Activated CD4-positive, alpha-beta memory T cell treated with anti-CD3 and anti-CD28 coated beads for 36 hours (primary cell): ENCODE measurements at regions not wholly inside any gene's neighbourhood (a gene's known extent, or its start where the extent isn't known, plus 50 kb on each side); places are given as distances from the start of the nearest gene placed in this dataset.

Experiments
- CTCF ChIA-PET: fragments of 350-600 bp; sonication (Branson Sonifier 250); formaldehyde crosslinking; loops from one replicate; lab custom pipeline; 2021; ENCODE audit warnings: antibody characterized with exemption, inconsistent platforms; lab: Charles Lee
- POLR2A ChIA-PET: fragments of 350-600 bp; sonication (Branson Sonifier 250); formaldehyde crosslinking; loops from one replicate; lab custom pipeline; 2021; ENCODE audit warnings: antibody characterized with exemption; lab: Charles Lee
- DNase-seq: peaks from one replicate; pipeline ENCODE4 v3.0.0-alpha.2; 2020
- H3K27ac Mint-ChIP-seq: one replicate; pipeline ENCODE4 v1.8.0; 2021; ENCODE audit warnings: mixed read lengths
- H3K27me3 Mint-ChIP-seq: one replicate; pipeline ENCODE4 v1.8.0; 2021; ENCODE audit warnings: mixed read lengths
- H3K36me3 Mint-ChIP-seq: one replicate; pipeline ENCODE4 v1.8.0; 2021; ENCODE audit warnings: mixed read lengths
- H3K4me1 Mint-ChIP-seq: one replicate; pipeline ENCODE4 v1.8.0; 2021; ENCODE audit warnings: low read depth, mixed read lengths
- H3K4me3 Mint-ChIP-seq: one replicate; pipeline ENCODE4 v1.8.0; 2021; ENCODE audit warnings: mild to moderate bottlenecking, mixed read lengths
- H3K9me3 Mint-ChIP-seq: one replicate; pipeline ENCODE4 v1.8.0; 2021; ENCODE audit warnings: mixed read lengths
- intact Hi-C: fragments of 100-400 bp; cut with micrococcal nuclease; formaldehyde crosslinking; loops from one replicate; pipeline ENCODE4 v1.15.1; 2023

GRCh38 chr13:71096421-71096820 is 770.6 kb downstream of the DACH1 start:
- H3K36me3 Mint-ChIP-seq = no peaks in the 10 kb centered on the region
- H3K9me3 Mint-ChIP-seq = peaks cover 5% of the 10 kb centered on the region
- H3K27ac Mint-ChIP-seq = no peak overlapping the region
- POLR2A ChIA-PET = no interaction called here
- no peak overlapping the region for H3K4me3 Mint-ChIP-seq
- intact Hi-C loops = no loop called here
- H3K4me1 Mint-ChIP-seq = no peaks in the 10 kb centered on the region
- H3K27me3 Mint-ChIP-seq = no peaks in the 10 kb centered on the region
- no peak for DNase-seq
- CTCF ChIA-PET = no interaction called here

GRCh38 chr13:71090990-71091389 is 776.0 kb downstream of the DACH1 start:
- Mint-ChIP-seq H3K27ac (no peak overlapping the region), H3K9me3 (peaks cover 6% of the 10 kb centered on the region), H3K36me3 (no peaks in the 10 kb centered on the region), H3K27me3 (no peaks in the 10 kb centered on the region), H3K4me3 (no peak overlapping the region), H3K4me1 (no peaks in the 10 kb centered on the region)
- DNase-seq = no peak
- intact Hi-C loops = no loop called here
- ChIA-PET POLR2A (no interaction called here), CTCF (no interaction called here)

GRCh38 chr13:71089056-71089455 is 777.9 kb downstream of the DACH1 start:
- Mint-ChIP-seq H3K36me3 (no peaks in the 10 kb centered on the region), H3K27me3 (no peaks in the 10 kb centered on the region), H3K4me1 (no peaks in the 10 kb centered on the region), H3K4me3 (no peak overlapping the region), H3K27ac (no peak overlapping the region), H3K9me3 (peaks cover 6% of the 10 kb centered on the region)
- intact Hi-C loops = no loop called here
- CTCF ChIA-PET = no interaction called here
- no peak for DNase-seq
- POLR2A ChIA-PET = no interaction called here

- CTCF ChIA-PET = no interaction called here
- POLR2A ChIA-PET = interaction anchor here (0.6 kb wide), 1 partner anchor 1831 kb away, joined by 3 read pairs; no protein-coding TSS in a partner anchor
- no peaks in the 10 kb centered on the region for H3K4me1 Mint-ChIP-seq
- H3K9me3 Mint-ChIP-seq = peaks cover 6% of the 10 kb centered on the region
- no peak overlapping the region for H3K27ac Mint-ChIP-seq
- no peaks in the 10 kb centered on the region for H3K36me3 Mint-ChIP-seq
- intact Hi-C loops = no loop called here
- no peaks in the 10 kb centered on the region for H3K27me3 Mint-ChIP-seq
- no peak overlapping the region for H3K4me3 Mint-ChIP-seq
- no peak for DNase-seq
Measured at GRCh38 chr13:71087432-71087831, 779.6 kb downstream of the DACH1 start.

GRCh38 chr13:71087006-71087405 is 780.0 kb downstream of the DACH1 start:
- Mint-ChIP-seq H3K9me3 (peaks cover 6% of the 10 kb centered on the region), H3K4me3 (no peak overlapping the region), H3K27me3 (no peaks in the 10 kb centered on the region), H3K4me1 (no peaks in the 10 kb centered on the region), H3K36me3 (no peaks in the 10 kb centered on the region), H3K27ac (no peak overlapping the region)
- POLR2A ChIA-PET = interaction anchor here (0.6 kb wide), 1 partner anchor 1831 kb away, joined by 3 read pairs; no protein-coding TSS in a partner anchor
- intact Hi-C loops = no loop called here
- DNase-seq = no peak
- CTCF ChIA-PET = no interaction called here

GRCh38 chr13:71082631-71083030 is 784.4 kb downstream of the DACH1 start:
- Mint-ChIP-seq H3K27ac (no peak overlapping the region), H3K4me1 (no peaks in the 10 kb centered on the region), H3K36me3 (no peaks in the 10 kb centered on the region), H3K27me3 (no peaks in the 10 kb centered on the region), H3K9me3 (peaks cover 5% of the 10 kb centered on the region), H3K4me3 (no peak overlapping the region)
- CTCF ChIA-PET = no interaction called here
- intact Hi-C loops = no loop called here
- DNase-seq = no peak
- POLR2A ChIA-PET = no interaction called here

GRCh38 chr13:71079638-71080037 is 787.4 kb downstream of the DACH1 start:
- no peak overlapping the region for H3K4me3 Mint-ChIP-seq
- no peak for DNase-seq
- H3K36me3 Mint-ChIP-seq = no peaks in the 10 kb centered on the region
- H3K4me1 Mint-ChIP-seq = no peaks in the 10 kb centered on the region
- H3K27me3 Mint-ChIP-seq = no peaks in the 10 kb centered on the region
- H3K9me3 Mint-ChIP-seq = no peaks in the 10 kb centered on the region
- POLR2A ChIA-PET = no interaction called here
- intact Hi-C loops = no loop called here
- H3K27ac Mint-ChIP-seq = no peak overlapping the region
- CTCF ChIA-PET = no interaction called here

GRCh38 chr13:71068041-71068440 is 799.0 kb downstream of the DACH1 start:
- CTCF ChIA-PET = no interaction called here
- no peaks in the 10 kb centered on the region for H3K27me3 Mint-ChIP-seq
- intact Hi-C loops = no loop called here

GRCh38 chr13:71067165-71067815 is 799.7 kb downstream of the DACH1 start:
- intact Hi-C loops = no loop called here
- DNase-seq = no peak
- CTCF ChIA-PET = no interaction called here
- Mint-ChIP-seq H3K36me3 (peaks cover 2% of the 10 kb centered on the region), H3K4me1 (no peaks in the 10 kb centered on the region), H3K4me3 (no peak overlapping the region), H3K27me3 (no peaks in the 10 kb centered on the region), H3K27ac (no peak overlapping the region), H3K9me3 (peaks cover 21% of the 10 kb centered on the region)
- POLR2A ChIA-PET = no interaction called here

More at GRCh38 chr13:71068041-71068440, 799.0 kb downstream of the DACH1 start:
- POLR2A ChIA-PET = no interaction called here
- Mint-ChIP-seq H3K4me1 (no peaks in the 10 kb centered on the region), H3K27ac (no peak overlapping the region), H3K9me3 (peaks cover 18% of the 10 kb centered on the region), H3K4me3 (no peak overlapping the region), H3K36me3 (no peaks in the 10 kb centered on the region)
- no peak for DNase-seq

- Mint-ChIP-seq H3K27me3 (no peaks in the 10 kb centered on the region), H3K4me3 (no peak overlapping the region), H3K27ac (no peak overlapping the region), H3K36me3 (no peaks in the 10 kb centered on the region), H3K9me3 (peaks cover 17% of the 10 kb centered on the region), H3K4me1 (no peaks in the 10 kb centered on the region)
- DNase-seq = no peak
- POLR2A ChIA-PET = no interaction called here
- CTCF ChIA-PET = no interaction called here
- intact Hi-C loops = no loop called here
Measured at GRCh38 chr13:71056581-71056980, 810.4 kb downstream of the DACH1 start.

GRCh38 chr13:71055644-71056043 is 811.4 kb downstream of the DACH1 start:
- peaks cover 17% of the 10 kb centered on the region for H3K9me3 Mint-ChIP-seq
- H3K4me1 Mint-ChIP-seq = no peaks in the 10 kb centered on the region
- H3K36me3 Mint-ChIP-seq = no peaks in the 10 kb centered on the region
- DNase-seq = no peak
- no peaks in the 10 kb centered on the region for H3K27me3 Mint-ChIP-seq
- intact Hi-C loops = no loop called here
- no peak overlapping the region for H3K4me3 Mint-ChIP-seq
- POLR2A ChIA-PET = no interaction called here
- CTCF ChIA-PET = no interaction called here
- no peak overlapping the region for H3K27ac Mint-ChIP-seq

- no peak for DNase-seq
- ChIA-PET CTCF (no interaction called here), POLR2A (no interaction called here)
- no peak overlapping the region for H3K27ac Mint-ChIP-seq
- peaks cover 17% of the 10 kb centered on the region for H3K9me3 Mint-ChIP-seq
- H3K4me3 Mint-ChIP-seq = no peak overlapping the region
- no peaks in the 10 kb centered on the region for H3K36me3 Mint-ChIP-seq
- H3K27me3 Mint-ChIP-seq = no peaks in the 10 kb centered on the region
- intact Hi-C loops = no loop called here
- no peaks in the 10 kb centered on the region for H3K4me1 Mint-ChIP-seq
Measured at GRCh38 chr13:71055047-71055446, 812.0 kb downstream of the DACH1 start.

GRCh38 chr13:71054358-71054757 is 812.6 kb downstream of the DACH1 start:
- no peak for DNase-seq
- Mint-ChIP-seq H3K9me3 (peaks cover 17% of the 10 kb centered on the region), H3K4me1 (no peaks in the 10 kb centered on the region), H3K36me3 (no peaks in the 10 kb centered on the region), H3K27me3 (no peaks in the 10 kb centered on the region), H3K27ac (no peak overlapping the region), H3K4me3 (no peak overlapping the region)
- CTCF ChIA-PET = no interaction called here
- intact Hi-C loops = no loop called here
- POLR2A ChIA-PET = no interaction called here
